Neural cell (in vitro differentiated cells): ENCODE measurements at regions not wholly inside any gene's neighbourhood (a gene's known extent, or its start where the extent isn't known, plus 50 kb on each side); places are given as distances from the start of the nearest gene placed in this dataset.

Experiments used
- EP300 ChIP-seq: fragments of 450-650 bp; conservative IDR thresholded peaks from 2 replicates; pipeline ENCODE4 v1.6.1; 2014; ENCODE audit warnings: antibody characterized with exemption, mild to moderate bottlenecking, moderate library complexity; ENCODE audit not compliant: poor library complexity, severe bottlenecking
- MXI1 ChIP-seq: fragments of 450-650 bp; conservative IDR thresholded peaks from 2 replicates; pipeline ENCODE4 v1.6.1; 2014; ENCODE audit warnings: antibody characterized with exemption, mild to moderate bottlenecking; ENCODE audit not compliant: poor library complexity, severe bottlenecking
- POLR2AphosphoS5 ChIP-seq: IDR thresholded peaks from 2 replicates; pipeline ENCODE4 v1.6.1; 2012
- SMC3 ChIP-seq: fragments of 450-650 bp; conservative IDR thresholded peaks from 2 replicates; pipeline ENCODE4 v1.6.1; 2014; ENCODE audit warnings: antibody characterized with exemption, mild to moderate bottlenecking, moderate library complexity; ENCODE audit not compliant: poor library complexity
- TF ChIP-seq, protein P1 (sequence below): fragments of 450-650 bp; IDR thresholded peaks from 2 replicates; pipeline ENCODE4 v1.5.1; 2014; ENCODE audit warnings: antibody characterized with exemption, mild to moderate bottlenecking, moderate library complexity; ENCODE audit not compliant: poor library complexity, severe bottlenecking
- TF ChIP-seq, protein P2 (sequence below): IDR thresholded peaks from 2 replicates; pipeline ENCODE4 v1.6.1; 2012; ENCODE audit warnings: borderline replicate concordance

DNA sequence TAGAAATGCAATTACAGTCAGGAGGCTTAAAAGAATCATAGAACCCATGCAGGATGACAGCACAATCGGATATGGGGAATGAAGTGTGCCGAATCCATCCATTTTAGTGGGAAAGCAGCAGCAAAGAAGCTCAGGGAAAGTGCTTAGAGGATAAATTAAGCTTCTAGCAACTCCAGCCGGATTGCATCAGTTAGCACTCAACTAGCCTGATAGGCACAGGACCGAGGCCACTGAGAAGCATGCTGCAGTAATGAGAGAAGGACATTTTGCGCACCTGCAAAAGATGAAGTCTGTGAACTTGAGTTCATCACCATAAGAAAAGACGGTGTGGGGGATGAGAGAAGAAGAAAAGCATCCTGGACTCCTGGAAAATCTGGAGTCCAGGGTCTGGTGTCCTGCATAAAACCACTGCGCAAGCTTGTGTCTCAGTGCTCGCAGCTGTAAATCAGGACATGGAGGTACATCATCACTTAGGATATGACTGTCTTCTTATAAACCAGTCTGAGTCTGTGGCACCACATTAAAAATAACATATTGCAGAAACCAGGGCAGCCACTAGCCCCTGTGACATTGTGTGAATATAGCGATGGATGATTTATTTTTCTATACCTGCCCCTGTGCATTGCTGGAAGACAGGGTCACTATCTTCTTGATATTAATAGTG lies 665.5 kb upstream of the SOX11 start:
- TF ChIP-seq POLR2AphosphoS5 (no peak), MXI1 (no peak), SMC3 (no peak), EP300 (no peak)
- TF ChIP-seq, protein P1, sequence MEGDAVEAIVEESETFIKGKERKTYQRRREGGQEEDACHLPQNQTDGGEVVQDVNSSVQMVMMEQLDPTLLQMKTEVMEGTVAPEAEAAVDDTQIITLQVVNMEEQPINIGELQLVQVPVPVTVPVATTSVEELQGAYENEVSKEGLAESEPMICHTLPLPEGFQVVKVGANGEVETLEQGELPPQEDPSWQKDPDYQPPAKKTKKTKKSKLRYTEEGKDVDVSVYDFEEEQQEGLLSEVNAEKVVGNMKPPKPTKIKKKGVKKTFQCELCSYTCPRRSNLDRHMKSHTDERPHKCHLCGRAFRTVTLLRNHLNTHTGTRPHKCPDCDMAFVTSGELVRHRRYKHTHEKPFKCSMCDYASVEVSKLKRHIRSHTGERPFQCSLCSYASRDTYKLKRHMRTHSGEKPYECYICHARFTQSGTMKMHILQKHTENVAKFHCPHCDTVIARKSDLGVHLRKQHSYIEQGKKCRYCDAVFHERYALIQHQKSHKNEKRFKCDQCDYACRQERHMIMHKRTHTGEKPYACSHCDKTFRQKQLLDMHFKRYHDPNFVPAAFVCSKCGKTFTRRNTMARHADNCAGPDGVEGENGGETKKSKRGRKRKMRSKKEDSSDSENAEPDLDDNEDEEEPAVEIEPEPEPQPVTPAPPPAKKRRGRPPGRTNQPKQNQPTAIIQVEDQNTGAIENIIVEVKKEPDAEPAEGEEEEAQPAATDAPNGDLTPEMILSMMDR, result no peak
- TF ChIP-seq, protein P2, sequence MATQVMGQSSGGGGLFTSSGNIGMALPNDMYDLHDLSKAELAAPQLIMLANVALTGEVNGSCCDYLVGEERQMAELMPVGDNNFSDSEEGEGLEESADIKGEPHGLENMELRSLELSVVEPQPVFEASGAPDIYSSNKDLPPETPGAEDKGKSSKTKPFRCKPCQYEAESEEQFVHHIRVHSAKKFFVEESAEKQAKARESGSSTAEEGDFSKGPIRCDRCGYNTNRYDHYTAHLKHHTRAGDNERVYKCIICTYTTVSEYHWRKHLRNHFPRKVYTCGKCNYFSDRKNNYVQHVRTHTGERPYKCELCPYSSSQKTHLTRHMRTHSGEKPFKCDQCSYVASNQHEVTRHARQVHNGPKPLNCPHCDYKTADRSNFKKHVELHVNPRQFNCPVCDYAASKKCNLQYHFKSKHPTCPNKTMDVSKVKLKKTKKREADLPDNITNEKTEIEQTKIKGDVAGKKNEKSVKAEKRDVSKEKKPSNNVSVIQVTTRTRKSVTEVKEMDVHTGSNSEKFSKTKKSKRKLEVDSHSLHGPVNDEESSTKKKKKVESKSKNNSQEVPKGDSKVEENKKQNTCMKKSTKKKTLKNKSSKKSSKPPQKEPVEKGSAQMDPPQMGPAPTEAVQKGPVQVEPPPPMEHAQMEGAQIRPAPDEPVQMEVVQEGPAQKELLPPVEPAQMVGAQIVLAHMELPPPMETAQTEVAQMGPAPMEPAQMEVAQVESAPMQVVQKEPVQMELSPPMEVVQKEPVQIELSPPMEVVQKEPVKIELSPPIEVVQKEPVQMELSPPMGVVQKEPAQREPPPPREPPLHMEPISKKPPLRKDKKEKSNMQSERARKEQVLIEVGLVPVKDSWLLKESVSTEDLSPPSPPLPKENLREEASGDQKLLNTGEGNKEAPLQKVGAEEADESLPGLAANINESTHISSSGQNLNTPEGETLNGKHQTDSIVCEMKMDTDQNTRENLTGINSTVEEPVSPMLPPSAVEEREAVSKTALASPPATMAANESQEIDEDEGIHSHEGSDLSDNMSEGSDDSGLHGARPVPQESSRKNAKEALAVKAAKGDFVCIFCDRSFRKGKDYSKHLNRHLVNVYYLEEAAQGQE, result no peak
